AG04449 (cell line): ENCODE measurements at regions not wholly inside any gene's neighbourhood (a gene's known extent, or its start where the extent isn't known, plus 50 kb on each side); places are given as distances from the start of the nearest gene placed in this dataset.

ENCODE experiments used
- CTCF ChIA-PET: fragments of 350-600 bp; formaldehyde crosslinking; extraction: SDS; loops from one replicate; lab custom pipeline; 2021; ENCODE audit warnings: antibody characterized with exemption; lab: Yijun Ruan, JAX
- POLR2A ChIA-PET: fragments of 400-600, 350-600 bp; formaldehyde crosslinking; extraction: SDS; loops from one replicate; lab custom pipeline; 2020; ENCODE audit warnings: antibody characterized with exemption, inconsistent platforms; lab: Yijun Ruan, JAX
- DNase-seq: peaks from one replicate; pipeline ENCODE4 v3.0.0-alpha.2; 2010; ENCODE audit warnings: low read depth, low spot score
- H3K4me3 ChIP-seq: 2 replicates; pipeline ENCODE4 v1.5.1; 2011; ENCODE audit warnings: low read depth, mild to moderate bottlenecking, control low read depth, low read length
- TF ChIP-seq, protein P1 (sequence below): IDR thresholded peaks from one replicate; pipeline ENCODE4 v1.5.1; 2011; ENCODE audit warnings: mild to moderate bottlenecking, moderate library complexity, low read length, control low read depth, inconsistent platforms; ENCODE audit not compliant: insufficient read depth; ENCODE audit errors: missing control alignments

DNA sequence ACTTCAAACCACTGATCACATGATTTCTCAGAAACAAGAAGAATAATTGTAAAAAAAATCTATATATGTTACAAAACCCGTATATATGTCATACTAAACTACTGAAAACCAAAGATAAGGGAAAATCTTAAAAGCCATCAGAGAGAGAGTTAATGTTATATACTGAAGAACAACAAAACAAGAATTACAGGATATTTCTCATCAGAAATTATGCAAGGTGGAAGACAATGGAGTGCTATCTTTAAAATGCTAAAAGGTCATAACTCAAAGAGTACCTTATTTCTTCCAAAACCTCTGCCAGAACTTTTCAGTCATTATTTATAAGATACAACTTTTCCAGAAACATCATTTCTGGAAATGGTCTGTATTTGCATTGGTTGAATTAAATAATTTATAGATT lies 256.8 kb downstream of the RBM26 start:
- no peak overlapping the region for H3K4me3 ChIP-seq
- POLR2A ChIA-PET, result no interaction called here
- TF ChIP-seq, protein P1, sequence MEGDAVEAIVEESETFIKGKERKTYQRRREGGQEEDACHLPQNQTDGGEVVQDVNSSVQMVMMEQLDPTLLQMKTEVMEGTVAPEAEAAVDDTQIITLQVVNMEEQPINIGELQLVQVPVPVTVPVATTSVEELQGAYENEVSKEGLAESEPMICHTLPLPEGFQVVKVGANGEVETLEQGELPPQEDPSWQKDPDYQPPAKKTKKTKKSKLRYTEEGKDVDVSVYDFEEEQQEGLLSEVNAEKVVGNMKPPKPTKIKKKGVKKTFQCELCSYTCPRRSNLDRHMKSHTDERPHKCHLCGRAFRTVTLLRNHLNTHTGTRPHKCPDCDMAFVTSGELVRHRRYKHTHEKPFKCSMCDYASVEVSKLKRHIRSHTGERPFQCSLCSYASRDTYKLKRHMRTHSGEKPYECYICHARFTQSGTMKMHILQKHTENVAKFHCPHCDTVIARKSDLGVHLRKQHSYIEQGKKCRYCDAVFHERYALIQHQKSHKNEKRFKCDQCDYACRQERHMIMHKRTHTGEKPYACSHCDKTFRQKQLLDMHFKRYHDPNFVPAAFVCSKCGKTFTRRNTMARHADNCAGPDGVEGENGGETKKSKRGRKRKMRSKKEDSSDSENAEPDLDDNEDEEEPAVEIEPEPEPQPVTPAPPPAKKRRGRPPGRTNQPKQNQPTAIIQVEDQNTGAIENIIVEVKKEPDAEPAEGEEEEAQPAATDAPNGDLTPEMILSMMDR, result no peak
- CTCF ChIA-PET, result no interaction called here
- no peak for DNase-seq

DNA sequence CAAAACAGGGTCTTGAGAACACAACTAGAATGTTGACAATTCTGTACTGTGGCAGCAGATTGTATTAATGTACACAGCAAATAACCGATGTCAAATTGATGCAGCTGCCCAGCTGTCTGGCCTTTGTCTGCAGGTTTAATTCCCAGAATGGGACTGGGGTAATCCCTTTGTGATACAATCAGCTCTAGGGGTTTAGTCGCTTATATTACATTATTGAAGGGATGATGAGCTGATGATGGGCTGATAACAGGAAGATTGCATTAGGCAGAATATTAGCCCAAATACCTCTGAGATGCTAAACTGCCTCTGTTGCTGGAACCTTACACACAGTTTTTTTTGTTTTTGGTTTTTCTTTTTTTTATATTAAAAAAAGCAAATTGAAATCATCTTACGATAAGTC lies 265.0 kb downstream of the RBM26 start:
- TF ChIP-seq, protein P1, result no peak
- no peak overlapping the region for H3K4me3 ChIP-seq
- POLR2A ChIA-PET, result no interaction called here
- DNase-seq, result no peak
- CTCF ChIA-PET, result no interaction called here

DNA sequence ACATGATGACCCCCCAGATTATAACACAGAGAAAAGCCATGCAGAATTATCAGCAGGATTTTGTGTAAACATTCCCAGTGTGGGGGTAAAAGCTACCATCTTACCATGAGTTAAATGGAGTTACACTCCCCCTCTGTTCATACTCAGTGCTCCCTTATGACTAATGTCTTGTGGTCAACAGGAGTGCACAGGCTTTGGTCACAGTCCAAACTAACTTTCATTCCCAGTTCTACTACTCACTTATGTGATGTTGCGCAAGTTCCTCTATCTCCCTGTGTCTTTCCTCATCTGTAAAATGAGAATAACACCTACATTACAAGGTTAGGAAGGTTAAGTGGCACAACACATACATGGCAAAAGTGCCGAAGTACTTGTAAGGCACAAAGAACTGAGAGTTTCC lies 277.9 kb downstream of the RBM26 start:
- ChIA-PET POLR2A (no interaction called here), CTCF (no interaction called here)
- no peak for DNase-seq
- no peak overlapping the region for H3K4me3 ChIP-seq
- TF ChIP-seq, protein P1, result no peak

DNA sequence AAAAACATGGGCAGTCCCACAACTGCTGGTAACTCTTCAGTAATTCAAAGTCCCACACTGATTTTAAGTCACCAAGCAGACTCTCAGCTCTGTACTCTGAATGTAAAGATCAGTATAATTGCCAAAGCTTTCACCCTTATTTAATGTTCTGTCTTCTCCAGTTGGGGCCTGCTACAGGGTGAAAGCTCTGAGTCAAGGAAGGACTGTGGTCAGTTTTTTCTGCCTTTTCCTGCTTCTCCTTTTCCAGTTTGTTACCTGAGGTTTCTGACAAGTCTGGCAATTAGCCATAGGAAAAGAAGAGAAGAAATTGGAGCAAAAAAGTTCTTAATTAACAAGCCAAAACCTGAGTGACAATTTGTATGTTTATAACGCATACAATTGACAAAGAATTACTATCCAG lies 279.3 kb downstream of the RBM26 start:
- no peak for DNase-seq
- POLR2A ChIA-PET, result no interaction called here
- TF ChIP-seq, protein P1, result no peak
- CTCF ChIA-PET, result no interaction called here
- no peak overlapping the region for H3K4me3 ChIP-seq

DNA sequence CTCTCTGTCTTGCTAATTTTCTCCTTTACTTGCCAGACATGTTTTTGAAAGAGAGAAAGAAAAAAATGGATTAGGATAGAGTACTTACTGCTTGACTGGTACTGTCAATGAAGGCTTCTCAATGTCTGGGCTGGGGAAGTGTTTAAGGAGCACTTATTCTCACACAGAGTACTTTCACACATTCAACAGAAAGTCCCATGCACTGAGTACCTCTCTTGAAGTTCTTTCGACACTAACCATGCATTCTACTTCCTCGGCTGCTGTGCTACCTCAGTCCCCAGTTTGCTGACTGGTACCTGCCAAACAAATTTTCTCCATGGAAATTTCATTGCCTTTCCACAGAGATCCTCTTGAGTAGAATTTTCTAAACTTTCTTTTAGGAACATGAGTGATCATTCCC lies 281.9 kb downstream of the RBM26 start:
- TF ChIP-seq, protein P1, result no peak
- ChIA-PET POLR2A (no interaction called here), CTCF (interaction anchor here (0.6 kb wide), 1 partner anchor 55 kb away, joined by 3 read pairs; no protein-coding TSS in a partner anchor)
- DNase-seq, result no peak
- H3K4me3 ChIP-seq, result no peak overlapping the region

DNA sequence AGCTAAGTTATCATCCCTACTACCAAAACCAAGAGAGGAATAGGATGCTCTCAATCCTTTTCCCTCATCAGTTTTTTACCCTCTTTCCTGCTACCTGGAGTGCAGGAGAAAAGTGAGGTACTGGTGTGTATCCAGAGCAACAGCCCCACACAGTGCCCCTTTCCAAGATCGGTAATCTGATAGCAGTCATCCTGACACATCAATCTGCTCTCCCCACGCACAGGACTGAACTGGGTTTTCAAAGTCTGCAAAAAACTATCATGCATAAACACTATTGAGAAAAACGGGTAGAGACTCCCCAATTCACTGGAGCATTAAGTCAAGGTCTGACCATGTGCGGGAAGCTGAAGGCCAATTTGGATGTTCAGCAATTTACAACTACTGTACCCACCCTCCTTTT lies 284.8 kb downstream of the RBM26 start:
- POLR2A ChIA-PET, result no interaction called here
- no peak overlapping the region for H3K4me3 ChIP-seq
- DNase-seq, result no peak
- TF ChIP-seq, protein P1, result no peak
- CTCF ChIA-PET, result no interaction called here
